ENCODE measurements at regions not wholly inside any gene's neighbourhood (a gene's known extent, or its start where the extent isn't known, plus 50 kb on each side); places are given as distances from the start of the nearest gene placed in this dataset.

DNA sequence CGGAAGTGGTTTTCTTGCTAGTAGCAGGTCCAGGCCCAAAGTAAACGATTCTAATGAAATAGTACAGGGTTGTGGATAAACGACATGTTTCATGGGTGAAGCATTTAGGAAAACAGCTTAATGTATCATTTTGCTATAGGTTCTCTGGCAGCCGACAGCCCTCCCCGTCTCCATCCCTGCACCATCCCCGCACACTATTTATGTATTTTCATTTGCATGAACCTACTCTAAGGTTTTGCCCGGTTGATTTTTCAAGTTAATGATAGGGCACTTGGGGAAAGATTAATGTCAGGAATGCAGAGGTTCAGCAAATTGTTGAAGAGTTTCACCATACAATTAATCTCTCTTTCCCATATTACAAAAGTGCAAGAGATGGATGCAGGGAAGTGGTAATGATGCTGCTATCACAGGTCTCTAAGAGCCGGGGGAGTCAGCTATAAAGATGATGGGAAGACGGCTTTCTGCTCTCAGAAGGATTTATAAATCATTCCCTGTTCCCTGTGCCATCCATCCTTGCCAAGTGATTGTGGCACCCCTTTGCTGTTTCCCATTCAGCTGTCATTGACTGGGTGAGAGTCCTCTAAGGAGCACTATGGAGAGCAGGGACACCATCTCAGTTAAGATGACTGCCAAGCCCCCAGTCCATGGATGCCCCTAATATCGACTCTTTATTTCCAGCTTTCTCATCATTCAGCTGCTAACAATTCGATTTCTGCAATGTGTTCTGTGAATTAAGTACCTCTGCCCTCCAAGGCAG is 186.3 kb downstream of the IRS2 start:
- DNase-seq (ENCODE audit: low read depth in 3 of 3): no peak

GRCh38 chr13:109595471-109595870 is 190.9 kb downstream of the IRS2 start:
- no peak for DNase-seq (ENCODE audit: low read depth in 3 of 3)

- no peak for DNase-seq (ENCODE audit: low read depth in 3 of 3)
Measured at GRCh38 chr13:109593230-109593629, 193.2 kb downstream of the IRS2 start.

GRCh38 chr13:109592770-109593169 is 193.6 kb downstream of the IRS2 start:
- DNase-seq (ENCODE audit: low read depth in 3 of 3): no peak

GRCh38 chr13:109587689-109588088 is 198.7 kb downstream of the IRS2 start:
- no peak for DNase-seq (ENCODE audit: low read depth in 3 of 3)

- no peak for DNase-seq (ENCODE audit: low read depth in 3 of 3)
Measured at GRCh38 chr13:109586509-109587346, 199.7 kb downstream of the IRS2 start.

DNA sequence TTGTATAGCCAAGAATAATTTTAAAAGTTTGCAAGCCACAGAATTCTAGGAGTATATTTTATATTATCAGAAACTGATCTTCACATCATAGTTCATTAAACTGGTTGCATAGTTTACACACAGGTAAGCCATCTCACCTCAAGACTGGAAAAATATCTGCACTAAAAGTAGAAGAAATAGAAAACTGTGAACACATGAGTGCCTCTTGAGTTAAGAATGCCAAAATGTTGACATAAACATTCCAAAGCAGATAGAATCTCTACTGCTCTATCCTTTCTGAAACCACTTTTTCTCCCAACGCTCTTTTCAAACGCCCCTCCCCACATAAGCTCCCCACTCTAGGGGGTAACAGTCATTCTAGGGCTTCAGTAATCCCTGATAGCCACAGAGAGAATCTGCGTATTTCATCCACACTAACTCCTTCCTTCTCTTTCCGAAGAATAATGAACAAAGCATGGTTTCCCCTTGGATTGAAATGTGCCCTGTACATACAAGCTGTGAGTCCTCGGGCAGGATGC is 201.5 kb downstream of the IRS2 start:
- no peak for DNase-seq (ENCODE audit: low read depth in 3 of 3)

GRCh38 chr13:109577191-109577700 is 209.1 kb downstream of the IRS2 start:
- no peak for DNase-seq (ENCODE audit: low read depth in 3 of 3)

DNA sequence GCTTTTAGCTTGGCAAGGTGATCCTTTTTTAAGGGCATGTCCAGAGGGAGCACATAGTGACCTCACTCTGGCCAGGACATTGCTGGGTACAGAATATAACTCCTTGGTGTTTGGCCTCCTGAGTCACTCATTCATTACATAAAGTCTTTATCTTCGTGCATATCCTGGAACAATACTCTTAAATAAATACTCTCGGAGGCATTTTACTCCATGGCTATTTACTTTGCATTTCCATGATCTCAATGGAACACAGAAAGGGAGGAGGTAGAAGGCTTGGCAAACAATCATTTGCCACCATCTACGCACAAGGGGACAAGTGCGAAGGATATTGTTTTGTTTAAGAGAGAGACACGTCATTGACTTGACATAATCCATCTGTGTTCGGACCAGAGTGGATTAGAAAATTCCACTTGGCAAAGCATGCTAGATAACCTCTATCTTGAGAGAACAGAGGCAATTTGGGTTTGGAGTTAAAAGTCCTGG is 210.0 kb downstream of the IRS2 start:
- DNase-seq (ENCODE audit: low read depth in 3 of 3): no peak

- no peak for DNase-seq (ENCODE audit: low read depth in 3 of 3)
Measured at GRCh38 chr13:109575821-109576220, 210.6 kb downstream of the IRS2 start.

DNA sequence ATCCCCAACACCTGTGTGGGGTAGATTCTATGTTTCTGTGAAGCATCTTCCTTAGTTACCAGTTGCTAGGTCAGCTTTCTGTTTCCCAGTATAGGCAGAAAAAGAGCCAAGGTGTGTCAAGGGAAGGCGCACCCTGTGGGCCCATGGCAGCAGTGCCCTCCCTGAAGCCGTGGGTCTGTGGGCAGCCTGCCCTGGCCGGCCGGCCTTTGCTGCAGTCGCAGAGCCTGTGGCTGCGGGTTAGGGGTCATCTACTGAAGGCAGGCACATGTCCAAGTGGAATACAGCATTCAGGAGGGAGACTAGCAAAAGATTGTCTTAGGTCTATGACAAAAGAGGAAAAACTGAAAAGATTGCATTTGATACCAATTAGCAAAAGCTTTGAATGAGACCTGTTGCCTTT is 214.0 kb downstream of the IRS2 start:
- no peak for DNase-seq (ENCODE audit: low read depth in 3 of 3)

DNA sequence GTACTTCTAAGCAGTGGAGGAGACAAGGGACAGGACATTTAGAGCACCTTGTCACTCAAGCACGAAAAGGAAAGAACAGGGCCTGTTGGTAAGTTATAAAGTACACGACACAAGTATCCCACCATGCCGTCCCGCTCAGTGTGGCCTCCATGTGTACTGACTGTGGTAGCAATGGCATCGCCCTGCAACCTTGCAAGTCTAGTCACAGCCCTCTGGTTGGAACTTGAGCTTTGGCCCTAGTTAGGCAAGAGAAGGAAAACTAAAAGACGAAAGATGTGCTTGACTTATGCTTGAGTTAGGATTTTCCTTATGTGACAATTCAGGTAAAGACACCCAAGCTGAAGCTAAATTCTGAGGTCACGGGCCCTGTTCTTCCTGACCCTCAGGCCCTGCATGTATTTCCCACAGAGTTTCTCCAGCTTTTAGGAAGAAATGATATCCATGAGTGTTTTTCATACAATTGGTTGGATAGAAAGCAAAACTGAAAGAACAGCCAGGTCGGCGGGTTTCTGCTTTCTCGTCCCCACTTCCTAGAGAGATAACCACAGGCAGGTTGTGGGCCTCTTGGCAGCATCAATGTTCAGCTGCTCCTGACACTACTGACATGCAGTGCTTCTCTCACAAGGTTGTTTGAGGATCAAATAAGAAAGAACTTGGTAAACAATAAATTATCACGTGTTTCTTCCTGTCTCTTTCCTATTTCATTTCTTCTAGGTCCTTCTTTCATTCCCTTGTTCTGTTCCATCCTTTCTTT is 216.2 kb downstream of the IRS2 start:
- peak in 2 of 3 donors; percentile 3 to 5 for DNase-seq (ENCODE audit: low read depth in 3 of 3)

DNA sequence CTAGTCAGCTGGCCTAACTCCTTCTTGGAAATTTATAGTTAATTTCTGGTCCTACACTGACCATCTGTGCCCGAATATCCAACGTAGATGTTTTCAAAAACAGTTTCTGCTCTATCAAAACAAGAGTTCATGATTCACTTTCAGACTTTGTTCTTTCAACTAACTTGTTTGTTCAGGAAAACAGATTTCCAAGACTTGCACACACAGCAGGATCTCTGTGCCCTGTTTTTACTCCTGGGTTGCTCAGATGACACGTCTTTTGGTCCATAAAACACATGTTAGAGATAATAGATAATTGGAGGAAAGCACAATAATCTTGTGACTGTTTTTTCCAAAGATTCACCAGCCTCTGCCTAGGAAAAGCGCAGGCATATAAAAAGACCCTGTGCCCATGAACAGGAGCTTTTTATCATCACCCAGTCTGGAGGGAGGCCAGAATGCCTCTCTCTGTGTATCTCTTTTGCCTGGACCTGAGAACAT is 218.0 kb downstream of the IRS2 start:
- no peak for DNase-seq (ENCODE audit: low read depth in 3 of 3)

DNA sequence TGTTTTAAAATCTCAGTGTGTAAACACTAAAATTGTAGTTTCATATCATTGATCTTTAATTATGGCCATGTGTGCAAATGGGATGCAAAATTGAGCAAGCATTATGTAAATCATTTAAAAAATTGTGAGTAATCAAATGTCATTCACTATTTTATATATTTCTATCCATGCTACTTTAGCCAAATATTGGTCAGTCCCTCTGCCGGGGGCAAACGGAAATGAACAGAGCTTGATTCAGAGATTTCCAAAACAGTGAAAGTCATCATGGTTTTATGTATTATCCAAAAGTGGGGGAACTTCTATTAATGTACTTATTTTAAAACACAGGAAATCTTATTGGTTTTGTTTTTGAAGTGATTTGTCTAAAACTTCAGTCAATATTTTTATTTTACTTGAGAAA is 219.1 kb downstream of the IRS2 start:
- no peak for DNase-seq (ENCODE audit: low read depth in 3 of 3)

- DNase-seq (ENCODE audit: low read depth in 3 of 3): no peak
Measured at GRCh38 chr13:109565877-109566276, 220.5 kb downstream of the IRS2 start.

DNA sequence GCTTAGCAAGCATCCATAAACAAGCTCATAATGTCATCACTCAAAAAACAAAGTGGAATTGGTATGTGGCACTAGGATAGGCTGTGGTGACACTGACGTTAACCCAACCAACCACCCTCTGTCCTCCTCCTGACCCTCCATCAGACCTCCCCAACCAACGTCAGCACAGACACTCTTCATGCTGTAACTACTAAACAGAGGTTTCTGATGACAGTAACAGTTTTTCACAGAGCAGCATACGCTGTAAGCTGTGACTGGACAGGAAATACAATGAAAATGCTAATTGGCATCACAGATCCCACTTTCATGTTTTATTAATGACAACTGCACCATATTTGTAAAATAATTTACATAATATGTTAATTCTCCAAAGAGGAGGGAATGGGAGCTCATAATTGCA is 238.0 kb downstream of the IRS2 start:
- DNase-seq (ENCODE audit: low read depth in 3 of 3): no peak

DNA sequence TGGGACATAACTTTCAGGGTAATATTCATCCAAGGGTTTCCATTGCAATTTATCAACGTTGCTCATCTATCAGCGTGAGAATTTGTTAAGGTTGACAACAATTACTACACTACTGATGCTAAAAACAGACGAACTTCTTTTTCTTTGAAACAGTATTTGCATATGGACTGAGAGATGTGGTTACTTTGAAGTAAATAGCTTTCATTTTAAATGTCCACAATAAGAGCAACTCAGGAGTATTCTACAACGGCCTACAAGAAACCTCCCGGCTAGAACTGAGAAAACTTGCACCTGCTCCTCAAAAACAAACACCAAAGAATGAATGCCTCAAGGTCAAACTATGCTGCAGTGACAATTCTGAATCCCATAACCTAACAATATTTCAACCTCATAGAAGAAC is 238.4 kb downstream of the IRS2 start:
- no peak for DNase-seq (ENCODE audit: low read depth in 3 of 3)

DNA sequence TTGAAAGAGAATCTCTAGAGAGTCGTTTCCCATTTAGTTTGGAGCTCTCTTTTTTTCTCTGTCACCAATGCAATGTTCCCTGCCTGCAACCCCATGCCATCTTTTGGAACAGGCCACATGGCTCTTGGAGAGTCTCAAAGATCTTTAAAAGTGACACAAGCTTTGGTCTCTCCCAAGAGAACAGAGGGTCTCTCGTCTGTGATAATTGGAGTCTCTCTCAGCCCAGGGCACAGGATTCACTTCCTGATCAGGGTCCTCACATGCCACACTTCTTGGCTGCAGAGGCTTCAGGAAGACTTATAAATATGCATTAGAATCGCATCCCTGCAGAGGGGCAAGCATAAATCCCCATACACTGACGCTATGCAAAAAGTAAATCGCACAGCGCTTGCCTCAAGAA is 240.5 kb downstream of the IRS2 start:
- DNase-seq (ENCODE audit: low read depth in 3 of 3): no peak

GRCh38 chr13:109541081-109541480 is 245.3 kb downstream of the IRS2 start:
- DNase-seq (ENCODE audit: low read depth in 3 of 3): no peak

DNA sequence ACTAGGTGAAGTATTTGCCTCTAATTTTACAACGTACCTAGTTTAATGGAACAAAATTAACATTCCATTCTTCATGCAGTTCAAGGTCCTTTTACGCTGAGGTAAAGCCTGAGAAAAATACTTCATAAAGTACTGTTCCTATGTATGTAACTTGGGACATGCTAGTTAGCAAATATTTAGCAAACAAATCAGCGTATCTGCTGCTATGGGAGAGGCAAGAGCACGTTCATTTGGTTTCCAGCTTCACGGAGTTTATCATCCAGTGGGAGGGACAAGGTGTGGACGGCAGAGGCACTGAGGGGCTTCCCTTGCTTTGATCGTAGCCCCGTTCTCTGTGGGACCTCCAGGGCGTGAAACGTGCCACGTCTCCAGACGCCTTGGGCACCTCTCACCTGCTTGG is 248.8 kb downstream of the IRS2 start:
- DNase-seq (ENCODE audit: low read depth in 3 of 3): no peak

GRCh38 chr13:109533350-109533749 is 253.0 kb downstream of the IRS2 start:
- DNase-seq (ENCODE audit: low read depth in 3 of 3): no peak

GRCh38 chr13:109529964-109530363 is 256.4 kb downstream of the IRS2 start:
- no peak for DNase-seq (ENCODE audit: low read depth in 3 of 3)

Measured in stimulated activated CD4-positive, alpha-beta T cell treated with anti-CD3 and anti-CD28 coated beads, TNF-alpha, amount 100 ng/mL, for 48 hours (primary cell).